NT2/D1 (cell line): ENCODE measurements at regions not wholly inside any gene's neighbourhood (a gene's known extent, or its start where the extent isn't known, plus 50 kb on each side); places are given as distances from the start of the nearest gene placed in this dataset.

Experiments used
- SUZ12 ChIP-seq: IDR thresholded peaks from 2 replicates; pipeline ENCODE4 v1.6.1; 2011; ENCODE audit not compliant: insufficient read length, insufficient read depth; ENCODE audit errors: extremely low read depth
- YY1 ChIP-seq: IDR thresholded peaks from 2 replicates; pipeline ENCODE4 v1.6.1; 2011; ENCODE audit not compliant: insufficient read length, insufficient read depth
- ZNF274 ChIP-seq: IDR thresholded peaks from 2 replicates; pipeline ENCODE4 v1.6.1; 2011; ENCODE audit warnings: mild to moderate bottlenecking, low read depth, low read length

DNA sequence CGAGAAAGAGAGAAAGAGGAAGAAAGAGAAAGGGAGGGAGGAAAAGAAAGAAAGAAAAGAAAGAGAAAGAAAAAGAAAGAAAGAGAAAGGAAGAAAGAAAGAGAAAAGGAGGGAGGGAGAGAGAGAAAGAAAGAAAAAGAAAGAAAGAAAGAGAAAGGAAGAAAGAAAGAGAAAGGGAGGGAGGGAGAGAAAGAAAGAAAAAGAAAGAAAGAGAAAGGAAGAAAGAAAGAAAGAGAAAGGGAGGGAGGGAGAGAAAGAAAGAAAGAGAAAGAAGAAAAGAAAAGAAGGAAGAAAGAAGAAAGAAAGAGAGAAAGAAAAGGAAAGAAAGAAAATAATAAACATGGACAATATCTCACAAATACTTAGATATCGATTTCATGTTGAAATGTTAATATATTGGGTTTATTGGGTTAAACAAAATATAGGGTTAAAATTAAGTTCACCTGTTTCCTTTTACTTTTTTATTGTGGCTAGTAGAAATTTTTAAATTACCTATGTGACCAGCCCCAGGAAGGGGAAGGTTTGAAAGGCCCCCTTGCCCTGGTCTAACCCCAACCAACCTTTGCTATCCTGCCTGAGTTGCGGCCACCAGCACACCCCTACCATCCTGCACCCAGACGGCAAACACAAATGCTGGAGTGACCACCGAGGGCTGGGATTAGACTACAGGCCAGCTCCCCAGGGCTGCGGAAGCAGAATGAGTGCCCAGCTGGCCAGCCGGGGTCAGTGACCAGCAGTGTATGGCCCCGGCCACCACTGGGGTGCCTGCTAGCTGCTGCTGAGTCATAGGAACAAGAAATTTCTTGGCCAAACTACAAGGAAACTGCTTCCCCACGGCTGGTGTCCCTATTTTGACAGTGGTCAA lies 81.0 kb upstream of the FGF3 start:
- TF ChIP-seq ZNF274 (no peak), YY1 (no peak), SUZ12 (no peak)
